ENCODE measurements at regions not wholly inside any gene's neighbourhood (a gene's known extent, or its start where the extent isn't known, plus 50 kb on each side); places are given as distances from the start of the nearest gene placed in this dataset.

GRCh38 chr6:81929828-81930227 is 177.3 kb upstream of the TENT5A start:
- TF ChIP-seq CTCF (IDR thresholded peaks at IDR 0.05; ENCODE audit: unreplicated experiment in 3 of 3) = no peak
- Mint-ChIP-seq H3K36me3 (ENCODE audit: low read depth) (no peaks in the 10 kb centered on the region), H3K27me3 (ENCODE audit: low read depth) (no peaks in the 10 kb centered on the region), H3K4me1 (no peaks in the 10 kb centered on the region), H3K27ac (no peak overlapping the region), H3K4me3 (no peak overlapping the region), H3K9me3 (no peaks in the 10 kb centered on the region)

GRCh38 chr6:81925201-81925600 is 172.7 kb upstream of the TENT5A start:
- Mint-ChIP-seq H3K36me3 (ENCODE audit: low read depth) (no peaks in the 10 kb centered on the region), H3K27me3 (ENCODE audit: low read depth) (no peaks in the 10 kb centered on the region), H3K4me3 (no peak overlapping the region), H3K9me3 (peaks cover 6% of the 10 kb centered on the region), H3K4me1 (no peaks in the 10 kb centered on the region), H3K27ac (no peak overlapping the region)
- TF ChIP-seq CTCF (IDR thresholded peaks at IDR 0.05; ENCODE audit: unreplicated experiment in 3 of 3) = no peak

GRCh38 chr6:81909981-81910900 is 157.8 kb upstream of the TENT5A start:
- no peak for TF ChIP-seq CTCF (IDR thresholded peaks at IDR 0.05; ENCODE audit: unreplicated experiment in 3 of 3)
- H3K27ac Mint-ChIP-seq = no peak overlapping the region
- H3K27me3 Mint-ChIP-seq (ENCODE audit: low read depth) = no peaks in the 10 kb centered on the region
- no peaks in the 10 kb centered on the region for H3K9me3 Mint-ChIP-seq
- no peaks in the 10 kb centered on the region for H3K36me3 Mint-ChIP-seq (ENCODE audit: low read depth)
- H3K4me3 Mint-ChIP-seq = no peak overlapping the region
- H3K4me1 Mint-ChIP-seq = no peaks in the 10 kb centered on the region

- TF ChIP-seq CTCF (IDR thresholded peaks at IDR 0.05; ENCODE audit: unreplicated experiment in 3 of 3) = no peak
- Mint-ChIP-seq H3K27ac (no peak overlapping the region), H3K4me1 (no peaks in the 10 kb centered on the region), H3K9me3 (no peaks in the 10 kb centered on the region), H3K4me3 (no peak overlapping the region), H3K27me3 (ENCODE audit: low read depth) (peaks cover 3% of the 10 kb centered on the region), H3K36me3 (ENCODE audit: low read depth) (no peaks in the 10 kb centered on the region)
These were observed 156.7 kb upstream of the TENT5A start for GRCh38 chr6:81909162-81909561.

- no peak overlapping the region for H3K27ac Mint-ChIP-seq
- no peak overlapping the region for H3K4me3 Mint-ChIP-seq
- TF ChIP-seq CTCF (IDR thresholded peaks at IDR 0.05; ENCODE audit: unreplicated experiment in 3 of 3) = no peak
- peaks cover 3% of the 10 kb centered on the region for H3K27me3 Mint-ChIP-seq (ENCODE audit: low read depth)
- no peaks in the 10 kb centered on the region for H3K36me3 Mint-ChIP-seq (ENCODE audit: low read depth)
- H3K9me3 Mint-ChIP-seq = peaks cover 7% of the 10 kb centered on the region
- peaks cover 3% of the 10 kb centered on the region for H3K4me1 Mint-ChIP-seq
These were observed 154.3 kb upstream of the TENT5A start for GRCh38 chr6:81906709-81907204.

- no peak for TF ChIP-seq CTCF (IDR thresholded peaks at IDR 0.05; ENCODE audit: unreplicated experiment in 3 of 3)
- Mint-ChIP-seq H3K27me3 (ENCODE audit: low read depth) (peaks cover 3% of the 10 kb centered on the region), H3K27ac (no peak overlapping the region), H3K9me3 (peaks cover 7% of the 10 kb centered on the region), H3K4me3 (no peak overlapping the region), H3K4me1 (peaks cover 10% of the 10 kb centered on the region), H3K36me3 (ENCODE audit: low read depth) (no peaks in the 10 kb centered on the region)
These were observed 153.6 kb upstream of the TENT5A start for GRCh38 chr6:81906041-81906440.
